HG03175 (cell line): ENCODE measurements at regions not wholly inside any gene's neighbourhood (a gene's known extent, or its start where the extent isn't known, plus 50 kb on each side); places are given as distances from the start of the nearest gene placed in this dataset.

ENCODE experiments used
- ATAC-seq: cut with Tn5 transposase; IDR thresholded peaks from one replicate; pipeline ENCODE4 v1.9.1; 2021; ENCODE audit warnings: mild to moderate bottlenecking, moderate library complexity; ENCODE audit not compliant: unreplicated experiment

DNA sequence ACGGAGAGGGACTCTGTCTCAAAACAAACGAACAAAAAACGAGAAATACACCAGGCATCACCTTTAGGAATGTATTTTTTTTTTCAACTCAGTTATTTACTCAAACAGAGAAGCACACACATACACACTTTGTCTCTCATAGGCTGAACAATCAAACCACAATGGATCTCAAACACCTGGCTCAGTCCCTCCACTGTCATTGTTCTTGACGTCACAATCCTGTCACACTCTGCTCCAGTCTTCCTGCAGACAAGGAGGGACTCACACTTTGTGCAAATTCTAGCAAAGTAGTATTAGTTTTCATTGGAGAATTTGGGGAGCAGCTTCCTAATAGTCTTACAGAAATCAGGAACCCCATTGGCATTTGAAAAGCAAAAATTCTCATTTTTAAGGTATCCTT, 727.8 kb downstream of the BCL11B start:
- no peak for ATAC-seq

GRCh38 chr14:98545181-98545580, 726.8 kb downstream of the BCL11B start:
- ATAC-seq: no peak

- ATAC-seq: no peak
Measured at GRCh38 chr14:98548071-98548686, 723.8 kb downstream of the BCL11B start.

DNA sequence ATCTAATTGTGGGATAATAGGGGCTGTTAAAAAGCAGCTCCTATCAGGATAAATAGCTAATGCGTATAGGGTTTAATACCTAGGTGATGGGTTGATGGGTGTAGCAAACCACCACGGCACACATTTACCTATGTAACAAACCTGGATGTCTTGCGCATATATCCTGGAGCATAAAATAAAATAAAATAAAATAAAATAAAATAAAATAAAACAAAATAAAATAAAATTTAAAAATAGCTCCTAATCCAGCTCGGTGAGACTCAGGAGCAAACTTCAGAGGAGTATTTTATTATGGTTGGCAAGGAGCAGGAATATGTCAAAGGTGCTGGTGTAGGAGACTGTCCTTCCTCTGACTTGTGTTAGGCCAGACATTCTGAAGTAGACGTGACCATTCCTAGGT, 721.0 kb downstream of the BCL11B start:
- ATAC-seq: no peak

DNA sequence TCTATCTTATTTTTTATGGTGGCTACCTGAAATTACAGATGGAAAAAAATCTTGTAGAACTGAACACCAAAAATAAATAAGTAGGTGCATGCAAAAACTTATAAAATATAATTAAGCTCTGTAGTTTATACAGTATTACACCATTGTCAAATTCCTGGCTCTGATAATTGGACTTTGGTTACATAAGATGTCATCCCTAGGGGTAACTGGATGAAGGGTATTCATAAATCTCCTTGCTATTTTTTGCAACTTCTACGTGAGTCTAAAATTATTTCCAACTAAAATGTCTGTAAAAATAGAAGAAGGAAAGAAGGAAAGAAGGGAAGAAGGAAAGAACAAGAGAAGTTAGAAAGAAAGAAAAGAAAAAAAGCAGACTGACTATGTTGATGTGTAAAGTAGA, 716.6 kb downstream of the BCL11B start:
- no peak for ATAC-seq

GRCh38 chr14:98564006-98564405, 708.0 kb downstream of the BCL11B start:
- ATAC-seq: no peak

DNA sequence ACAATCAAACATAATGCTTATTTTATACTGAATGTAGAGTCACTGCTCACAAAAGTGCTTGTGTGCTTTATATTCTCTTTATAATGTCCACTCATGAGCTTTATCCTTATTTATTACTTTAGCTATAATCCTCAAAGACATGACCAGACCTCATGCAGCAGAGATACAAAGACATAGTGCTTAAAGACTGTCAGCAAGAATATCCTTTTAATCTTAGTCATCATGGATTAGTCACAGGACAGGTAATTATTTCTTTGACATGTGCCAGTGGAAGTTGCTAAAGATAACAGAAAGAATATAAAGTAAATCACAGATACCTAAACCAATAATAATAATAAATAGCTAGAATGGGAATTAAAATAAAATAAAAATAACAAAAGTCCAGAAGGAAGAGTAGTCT, 707.5 kb downstream of the BCL11B start:
- ATAC-seq: no peak

DNA sequence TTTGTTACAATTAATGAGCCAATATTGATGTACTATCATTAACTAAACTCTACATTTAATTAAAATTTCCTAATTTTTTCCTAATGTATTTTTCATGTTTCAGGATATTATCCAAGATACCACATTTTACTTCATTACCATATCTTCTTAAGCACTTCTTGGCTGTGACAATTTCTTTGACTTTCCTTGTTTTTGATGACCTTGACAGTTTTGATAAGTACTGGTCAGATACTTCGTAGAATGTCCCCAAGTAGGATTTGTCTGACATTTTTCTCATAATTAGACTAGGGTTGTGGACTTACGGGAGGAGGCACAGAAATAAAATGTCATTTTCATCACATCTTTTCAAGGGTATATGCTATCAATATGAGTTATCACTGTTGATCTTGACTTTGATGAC, 700.9 kb downstream of the BCL11B start:
- ATAC-seq: no peak

GRCh38 chr14:98573082-98573481, 698.9 kb downstream of the BCL11B start:
- ATAC-seq: no peak

DNA sequence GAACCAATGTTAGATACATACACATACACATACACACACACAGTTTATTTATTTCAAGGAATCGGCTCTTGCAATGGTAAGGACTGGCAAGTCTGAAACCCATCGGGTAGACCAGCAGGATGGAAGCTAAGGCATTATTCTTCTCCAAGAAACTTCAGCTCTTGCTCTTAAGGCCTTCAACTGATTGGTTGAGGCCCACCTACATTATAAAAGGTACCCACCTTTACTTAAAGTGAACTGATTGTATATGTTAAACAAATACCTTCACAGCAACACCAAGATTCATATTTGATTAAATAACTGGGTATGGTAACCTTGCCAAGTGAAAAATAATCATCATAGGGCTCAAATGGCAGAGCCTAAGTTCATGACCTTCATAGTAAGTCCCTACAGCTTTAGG, 695.5 kb downstream of the BCL11B start:
- no peak for ATAC-seq

- no peak for ATAC-seq
Measured at GRCh38 chr14:98578204-98578603, 693.8 kb downstream of the BCL11B start.

DNA sequence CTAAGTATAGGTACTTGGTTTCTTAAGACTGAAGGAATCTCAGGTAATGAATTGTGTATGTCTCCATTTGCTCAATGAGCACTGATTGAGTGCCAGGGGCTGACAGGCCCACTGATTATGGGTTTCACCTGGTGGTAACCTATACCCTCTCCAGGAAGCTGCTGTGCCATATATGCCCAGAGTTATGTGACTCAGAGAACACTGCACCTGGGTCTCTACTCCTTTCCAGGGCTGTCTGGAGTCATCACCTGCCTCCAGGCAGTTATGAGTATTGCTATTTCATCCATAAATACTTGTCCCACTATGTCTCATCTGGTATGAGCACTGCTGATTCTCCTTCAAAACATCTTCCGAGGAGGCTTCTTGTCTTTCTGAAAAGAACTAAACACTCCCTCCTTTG, 692.9 kb downstream of the BCL11B start:
- ATAC-seq: no peak

GRCh38 chr14:98580131-98580678, 691.8 kb downstream of the BCL11B start:
- ATAC-seq: no peak

DNA sequence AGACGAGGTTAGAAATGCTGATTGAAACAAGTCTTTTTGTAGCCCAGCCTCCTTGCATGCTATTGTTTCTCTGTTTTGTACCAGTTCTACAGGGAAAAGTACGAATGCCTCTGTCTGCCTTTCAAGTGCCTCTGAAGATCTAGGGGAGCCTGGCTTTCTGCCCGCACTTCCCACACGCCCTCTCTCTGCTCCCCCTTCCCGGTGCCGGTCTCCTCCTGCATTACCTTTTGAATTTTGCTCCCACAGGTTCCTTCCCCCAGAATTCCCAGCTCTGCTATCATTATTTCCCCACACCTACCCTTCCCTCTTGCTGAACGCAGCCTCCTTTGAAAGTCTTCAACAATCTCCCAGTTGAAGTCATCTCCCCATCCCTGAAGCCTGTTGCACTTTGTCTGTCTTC, 689.7 kb downstream of the BCL11B start:
- no peak for ATAC-seq

GRCh38 chr14:98591161-98591560, 680.8 kb downstream of the BCL11B start:
- no peak for ATAC-seq

DNA sequence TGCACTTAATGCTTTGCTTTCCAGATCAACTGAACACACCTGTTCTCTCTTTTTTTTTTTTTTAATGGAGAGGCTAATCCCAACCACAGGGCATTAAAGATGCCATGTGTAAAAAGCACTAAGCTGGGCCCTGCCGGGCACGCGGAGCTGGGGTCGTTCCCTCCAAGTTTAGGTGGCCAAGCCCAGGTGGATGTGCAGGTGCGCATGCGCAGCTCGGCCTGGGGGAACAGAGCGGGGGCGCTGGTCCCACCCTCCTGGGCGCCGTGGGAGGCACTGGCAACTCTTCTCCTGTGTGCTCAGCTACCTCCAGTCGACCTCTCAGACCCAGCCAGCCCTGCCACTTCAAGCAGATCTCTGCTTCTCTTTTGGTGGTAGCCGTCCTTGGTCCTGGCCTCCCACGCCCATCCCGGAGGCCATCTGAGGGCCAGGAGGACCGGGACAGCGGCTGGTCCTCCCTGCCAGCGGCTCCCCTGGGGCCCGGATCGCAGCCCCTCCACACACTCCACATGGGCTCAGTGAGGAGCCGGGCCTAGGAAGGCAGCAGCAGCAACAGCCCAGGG, 679.3 kb downstream of the BCL11B start:
- ATAC-seq: no peak

GRCh38 chr14:98593361-98593761, 678.6 kb downstream of the BCL11B start:
- ATAC-seq: no peak

DNA sequence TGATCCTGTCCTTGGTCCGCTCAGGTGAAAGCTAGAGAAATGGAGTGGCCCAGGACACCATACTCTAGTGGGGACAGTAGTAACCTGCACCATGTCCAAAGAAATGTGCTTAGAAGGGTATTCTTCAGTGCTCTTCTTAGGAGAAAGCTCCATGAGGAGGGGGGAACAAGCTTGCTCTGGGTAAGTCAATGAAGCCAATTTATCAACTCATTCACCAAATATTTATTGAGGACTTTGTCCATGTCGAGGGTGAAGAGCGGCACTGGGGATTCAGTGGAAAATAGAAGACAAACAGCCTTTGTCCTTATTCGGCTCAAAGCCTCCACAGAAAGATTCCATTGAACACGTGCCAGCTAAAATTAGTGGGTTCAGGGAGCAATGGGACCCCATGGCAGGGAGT, 677.8 kb downstream of the BCL11B start:
- ATAC-seq: no peak

GRCh38 chr14:98598576-98598975, 673.4 kb downstream of the BCL11B start:
- ATAC-seq: no peak

GRCh38 chr14:98599082-98599481, 672.9 kb downstream of the BCL11B start:
- ATAC-seq: no peak

- ATAC-seq: no peak
Measured at GRCh38 chr14:98602983-98603382, 669.0 kb downstream of the BCL11B start.

- ATAC-seq: no peak
Measured at GRCh38 chr14:98605043-98605442, 667.0 kb downstream of the BCL11B start.
